Kidney epithelial cell (primary cell): ENCODE measurements at regions not wholly inside any gene's neighbourhood (a gene's known extent, or its start where the extent isn't known, plus 50 kb on each side); places are given as distances from the start of the nearest gene placed in this dataset.

ENCODE experiments used
- DNase-seq: peaks from one replicate; pipeline ENCODE4 v3.0.0-alpha.2; 2010; ENCODE audit warnings: low read depth
- H3K27me3 ChIP-seq: 2 replicates; pipeline ENCODE4 v1.6.0; 2011; ENCODE audit warnings: low read length; ENCODE audit not compliant: control insufficient read depth, insufficient read depth
- H3K36me3 ChIP-seq: 2 replicates; pipeline ENCODE4 v1.5.1; 2011; ENCODE audit warnings: low read length; ENCODE audit not compliant: control insufficient read depth, insufficient read depth
- H3K4me3 ChIP-seq: 2 replicates; pipeline ENCODE4 v1.5.1; 2011; ENCODE audit warnings: low read depth, mild to moderate bottlenecking, control low read depth, low read length
- CTCF ChIP-seq: IDR thresholded peaks from 2 replicates; pipeline ENCODE4 v1.5.1; 2011; ENCODE audit warnings: mild to moderate bottlenecking, moderate library complexity, low read length, control low read depth, inconsistent platforms; ENCODE audit not compliant: insufficient read depth, poor library complexity, severe bottlenecking

- no peaks in the 10 kb centered on the region for H3K36me3 ChIP-seq
- H3K4me3 ChIP-seq: no peak overlapping the region
- TF ChIP-seq CTCF: no peak
- no peak for DNase-seq
- H3K27me3 ChIP-seq: no peaks in the 10 kb centered on the region
These were observed 236.1 kb upstream of the DDHD1 start for GRCh38 chr14:53389202-53389601.

- no peaks in the 10 kb centered on the region for H3K27me3 ChIP-seq
- no peaks in the 10 kb centered on the region for H3K36me3 ChIP-seq
- no peak for DNase-seq
- H3K4me3 ChIP-seq: no peak overlapping the region
- TF ChIP-seq CTCF: no peak
These were observed 233.2 kb upstream of the DDHD1 start for GRCh38 chr14:53386362-53386761.

GRCh38 chr14:53384536-53384935 is 231.4 kb upstream of the DDHD1 start:
- no peaks in the 10 kb centered on the region for H3K36me3 ChIP-seq
- H3K27me3 ChIP-seq: no peaks in the 10 kb centered on the region
- no peak for TF ChIP-seq CTCF
- no peak for DNase-seq
- no peak overlapping the region for H3K4me3 ChIP-seq

GRCh38 chr14:53384073-53384472 is 230.9 kb upstream of the DDHD1 start:
- no peak for DNase-seq
- Histone ChIP-seq H3K36me3 (no peaks in the 10 kb centered on the region), H3K27me3 (no peaks in the 10 kb centered on the region), H3K4me3 (no peak overlapping the region)
- TF ChIP-seq CTCF: no peak

GRCh38 chr14:53381895-53382294 is 228.8 kb upstream of the DDHD1 start:
- TF ChIP-seq CTCF: no peak
- H3K4me3 ChIP-seq: no peak overlapping the region
- no peak for DNase-seq
- H3K36me3 ChIP-seq: no peaks in the 10 kb centered on the region
- H3K27me3 ChIP-seq: no peaks in the 10 kb centered on the region

- H3K27me3 ChIP-seq: no peaks in the 10 kb centered on the region
- H3K36me3 ChIP-seq: no peaks in the 10 kb centered on the region
- no peak for DNase-seq
- no peak overlapping the region for H3K4me3 ChIP-seq
- no peak for TF ChIP-seq CTCF
These were observed 227.7 kb upstream of the DDHD1 start for GRCh38 chr14:53380867-53381225.
